ENCODE measurements at regions not wholly inside any gene's neighbourhood (a gene's known extent, or its start where the extent isn't known, plus 50 kb on each side); places are given as distances from the start of the nearest gene placed in this dataset.

DNA sequence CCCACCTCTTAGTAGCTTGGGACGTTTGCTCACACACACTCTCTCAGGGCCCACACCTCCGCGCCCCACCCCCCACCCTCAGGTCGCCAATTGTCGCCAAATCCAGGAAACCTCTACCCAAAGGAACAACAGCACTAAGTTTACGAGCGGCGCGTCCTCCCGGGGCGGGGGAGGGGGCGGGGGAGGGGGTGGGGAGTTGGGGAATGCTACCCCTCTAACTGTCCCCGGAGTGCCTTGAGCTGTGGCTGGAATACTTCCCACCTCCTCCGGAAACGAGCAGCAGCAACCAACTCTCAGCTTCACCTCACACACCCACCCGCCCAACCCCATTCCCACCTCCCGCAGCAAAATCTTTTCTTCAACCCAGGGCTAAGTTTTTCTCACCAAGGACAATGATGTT, 135.6 kb upstream of the ZIC3 start:
- Histone ChIP-seq H3K27me3 (peaks cover 59% of the 10 kb centered on the region), H4K20me1 (ENCODE audit: insufficient read depth, poor library complexity, severe bottlenecking) (no peaks in the 10 kb centered on the region), H3K4me1 (ENCODE audit: insufficient read depth) (no peaks in the 10 kb centered on the region), H3K4me3 (no peak overlapping the region), H3K79me2 (no peaks in the 10 kb centered on the region), H3K9me3 (ENCODE audit: low read depth) (no peaks in the 10 kb centered on the region), H3K4me2 (no peak overlapping the region), H2AFZ (no peak overlapping the region), H3K36me3 (replicated peaks; ENCODE audit: insufficient read depth, low read depth) (no peaks in the 10 kb centered on the region), H3K27ac (no peak overlapping the region), H3K9me2 (replicated peaks; ENCODE audit: insufficient read depth) (no peaks in the 10 kb centered on the region)
- TF ChIP-seq EZH2phosphoT487 (IDR thresholded peaks at IDR 0.05; ENCODE audit: low read depth, severe bottlenecking, unreplicated experiment) (no peak), EZH2 (IDR thresholded peaks at IDR 0.05; ENCODE audit: borderline replicate concordance) (no peak)
- TF ChIP-seq, protein P1, sequence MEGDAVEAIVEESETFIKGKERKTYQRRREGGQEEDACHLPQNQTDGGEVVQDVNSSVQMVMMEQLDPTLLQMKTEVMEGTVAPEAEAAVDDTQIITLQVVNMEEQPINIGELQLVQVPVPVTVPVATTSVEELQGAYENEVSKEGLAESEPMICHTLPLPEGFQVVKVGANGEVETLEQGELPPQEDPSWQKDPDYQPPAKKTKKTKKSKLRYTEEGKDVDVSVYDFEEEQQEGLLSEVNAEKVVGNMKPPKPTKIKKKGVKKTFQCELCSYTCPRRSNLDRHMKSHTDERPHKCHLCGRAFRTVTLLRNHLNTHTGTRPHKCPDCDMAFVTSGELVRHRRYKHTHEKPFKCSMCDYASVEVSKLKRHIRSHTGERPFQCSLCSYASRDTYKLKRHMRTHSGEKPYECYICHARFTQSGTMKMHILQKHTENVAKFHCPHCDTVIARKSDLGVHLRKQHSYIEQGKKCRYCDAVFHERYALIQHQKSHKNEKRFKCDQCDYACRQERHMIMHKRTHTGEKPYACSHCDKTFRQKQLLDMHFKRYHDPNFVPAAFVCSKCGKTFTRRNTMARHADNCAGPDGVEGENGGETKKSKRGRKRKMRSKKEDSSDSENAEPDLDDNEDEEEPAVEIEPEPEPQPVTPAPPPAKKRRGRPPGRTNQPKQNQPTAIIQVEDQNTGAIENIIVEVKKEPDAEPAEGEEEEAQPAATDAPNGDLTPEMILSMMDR (IDR thresholded peaks at IDR 0.05; ENCODE audit: poor library complexity), result no peak
- WGBS (ENCODE audit: low lambda C conversion rate, missing lambda C conversion rate), result 12% methylated on average over 5 of the region's 17 CpGs
- DNase-seq (ENCODE audit: low spot score), result no peak

DNA sequence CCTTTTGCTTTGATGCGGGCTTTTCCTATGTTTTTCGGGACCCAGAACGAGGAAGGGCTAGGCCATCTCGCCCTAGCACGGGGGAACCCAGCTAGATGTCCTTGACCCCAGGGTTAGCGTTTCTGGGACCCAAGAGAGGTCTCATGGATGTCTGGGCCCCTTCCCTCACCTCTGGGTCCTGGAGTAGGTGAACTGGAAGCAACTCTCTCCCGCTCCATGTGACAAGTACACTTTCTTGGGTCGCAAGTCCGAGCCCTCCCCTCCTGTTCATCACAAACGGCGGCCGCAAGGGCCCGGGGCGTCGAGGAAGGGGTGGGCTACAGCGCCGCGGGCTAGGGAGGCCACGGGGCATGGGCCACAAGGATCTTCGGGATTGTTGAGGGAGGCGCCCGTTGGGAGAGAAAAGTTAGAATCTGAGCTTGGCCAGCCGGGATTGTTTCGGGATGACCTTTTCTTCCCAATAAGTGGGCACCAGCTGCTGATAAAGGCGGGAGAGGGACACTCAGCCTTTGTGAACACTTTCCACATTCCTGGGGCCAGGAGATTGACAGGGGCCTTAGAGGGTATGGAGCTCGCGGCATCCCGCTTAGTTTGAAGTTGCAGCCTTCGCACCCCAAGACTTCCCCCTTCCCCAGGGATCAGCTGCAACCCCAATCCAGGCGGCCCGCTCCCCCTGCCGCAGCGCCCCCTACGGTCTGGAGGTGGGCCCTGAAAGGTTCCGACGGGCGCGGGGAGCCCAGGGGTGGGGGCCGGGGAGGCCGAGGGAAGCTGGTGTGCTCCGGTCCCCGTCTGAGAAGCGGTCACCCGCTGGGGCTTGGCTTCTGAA, 136.9 kb upstream of the ZIC3 start:
- H3K9me2 ChIP-seq (replicated peaks; ENCODE audit: insufficient read depth), result no peaks in the 10 kb centered on the region
- H3K36me3 ChIP-seq (replicated peaks; ENCODE audit: insufficient read depth, low read depth), result no peaks in the 10 kb centered on the region
- no peaks in the 10 kb centered on the region for H3K9me3 ChIP-seq (ENCODE audit: low read depth)
- H3K27me3 ChIP-seq, result peaks cover 70% of the 10 kb centered on the region
- H3K27ac ChIP-seq, result no peak overlapping the region
- TF ChIP-seq, protein P1 (IDR thresholded peaks at IDR 0.05; ENCODE audit: poor library complexity), result no peak
- TF ChIP-seq EZH2 (IDR thresholded peaks at IDR 0.05; ENCODE audit: borderline replicate concordance) (peak; percentile 60), EZH2phosphoT487 (IDR thresholded peaks at IDR 0.05; ENCODE audit: low read depth, severe bottlenecking, unreplicated experiment) (no peak)
- no peak overlapping the region for H3K4me3 ChIP-seq
- peak overlapping the region; percentile 79 for H3K4me2 ChIP-seq
- DNase-seq (ENCODE audit: low spot score), result no peak
- no peak overlapping the region for H2AFZ ChIP-seq
- no peaks in the 10 kb centered on the region for H3K79me2 ChIP-seq
- WGBS (ENCODE audit: low lambda C conversion rate, missing lambda C conversion rate), result 42% methylated on average over 43 of the region's 44 CpGs
- H4K20me1 ChIP-seq (ENCODE audit: insufficient read depth, poor library complexity, severe bottlenecking), result no peaks in the 10 kb centered on the region
- no peaks in the 10 kb centered on the region for H3K4me1 ChIP-seq (ENCODE audit: insufficient read depth)

DNA sequence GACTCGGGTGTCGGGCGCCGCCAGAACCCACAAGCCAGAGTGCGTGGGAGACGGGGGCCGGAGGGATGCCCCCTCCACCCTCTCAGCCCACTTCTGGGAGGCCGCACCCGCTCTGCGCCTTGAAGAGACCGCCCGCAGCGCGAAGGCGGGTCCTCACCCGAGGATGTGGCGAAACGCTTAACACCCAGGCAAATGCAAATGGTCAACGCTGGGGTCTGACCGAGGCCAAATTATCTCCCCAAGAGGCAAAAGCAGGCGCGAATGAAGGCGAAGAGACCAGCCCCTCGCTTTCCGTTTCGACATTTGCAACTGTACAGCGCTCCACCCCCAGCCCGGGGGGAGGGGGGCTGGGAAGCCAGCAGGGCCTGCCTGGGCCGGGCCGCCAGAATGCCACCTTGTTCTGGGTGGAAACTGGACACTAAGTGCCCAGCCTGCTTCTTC, 137.7 kb upstream of the ZIC3 start:
- Histone ChIP-seq H3K36me3 (replicated peaks; ENCODE audit: insufficient read depth, low read depth) (no peaks in the 10 kb centered on the region), H4K20me1 (ENCODE audit: insufficient read depth, poor library complexity, severe bottlenecking) (no peaks in the 10 kb centered on the region), H3K4me2 (peak overlapping the region; percentile 79), H3K4me3 (no peak overlapping the region), H3K27ac (no peak overlapping the region), H2AFZ (no peak overlapping the region), H3K79me2 (no peaks in the 10 kb centered on the region), H3K27me3 (peaks cover 77% of the 10 kb centered on the region), H3K9me2 (replicated peaks; ENCODE audit: insufficient read depth) (no peaks in the 10 kb centered on the region), H3K9me3 (ENCODE audit: low read depth) (no peaks in the 10 kb centered on the region), H3K4me1 (ENCODE audit: insufficient read depth) (no peaks in the 10 kb centered on the region)
- 40% methylated on average over 30 of the region's 30 CpGs for WGBS (ENCODE audit: low lambda C conversion rate, missing lambda C conversion rate)
- no peak for DNase-seq (ENCODE audit: low spot score)
- peak; percentile 31 for TF ChIP-seq EZH2 (IDR thresholded peaks at IDR 0.05; ENCODE audit: borderline replicate concordance)
- TF ChIP-seq EZH2phosphoT487 (IDR thresholded peaks at IDR 0.05; ENCODE audit: low read depth, severe bottlenecking, unreplicated experiment), result no peak

DNA sequence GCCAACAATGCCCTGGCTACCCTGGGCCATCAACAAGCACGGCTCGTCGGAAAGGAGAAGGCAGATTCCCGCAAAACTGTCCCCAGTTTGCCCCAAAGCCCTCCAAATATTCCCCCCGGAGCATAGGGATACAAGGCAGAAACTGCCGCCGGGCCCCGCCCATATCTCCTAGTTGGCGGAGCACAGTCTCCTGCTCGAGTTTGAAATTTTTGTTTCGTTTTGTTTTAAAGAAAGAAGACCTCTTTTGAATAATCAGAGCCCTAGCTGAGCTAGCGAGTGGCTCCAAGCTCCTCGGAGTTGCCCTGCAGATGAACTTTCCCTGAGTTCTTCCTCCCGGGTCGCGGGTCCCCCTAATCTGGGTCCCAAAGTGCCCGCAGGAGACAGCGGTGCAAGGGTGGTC, 138.1 kb upstream of the ZIC3 start:
- Histone ChIP-seq H3K4me2 (peak overlapping the region; percentile 79), H3K27ac (no peak overlapping the region), H3K27me3 (peaks cover 82% of the 10 kb centered on the region), H3K9me2 (replicated peaks; ENCODE audit: insufficient read depth) (no peaks in the 10 kb centered on the region), H2AFZ (no peak overlapping the region), H3K36me3 (replicated peaks; ENCODE audit: insufficient read depth, low read depth) (no peaks in the 10 kb centered on the region), H3K4me1 (ENCODE audit: insufficient read depth) (no peaks in the 10 kb centered on the region), H3K9me3 (ENCODE audit: low read depth) (no peaks in the 10 kb centered on the region), H3K79me2 (no peaks in the 10 kb centered on the region), H3K4me3 (no peak overlapping the region), H4K20me1 (ENCODE audit: insufficient read depth, poor library complexity, severe bottlenecking) (no peaks in the 10 kb centered on the region)
- DNase-seq (ENCODE audit: low spot score), result no peak
- 43% methylated on average over 18 of the region's 18 CpGs for WGBS (ENCODE audit: low lambda C conversion rate, missing lambda C conversion rate)
- TF ChIP-seq EZH2 (IDR thresholded peaks at IDR 0.05; ENCODE audit: borderline replicate concordance), result no peak
- no peak for TF ChIP-seq EZH2phosphoT487 (IDR thresholded peaks at IDR 0.05; ENCODE audit: low read depth, severe bottlenecking, unreplicated experiment)
- TF ChIP-seq, protein P1 (IDR thresholded peaks at IDR 0.05; ENCODE audit: poor library complexity), result no peak
